ENCODE measurements at regions not wholly inside any gene's neighbourhood (a gene's known extent, or its start where the extent isn't known, plus 50 kb on each side); places are given as distances from the start of the nearest gene placed in this dataset.

DNA sequence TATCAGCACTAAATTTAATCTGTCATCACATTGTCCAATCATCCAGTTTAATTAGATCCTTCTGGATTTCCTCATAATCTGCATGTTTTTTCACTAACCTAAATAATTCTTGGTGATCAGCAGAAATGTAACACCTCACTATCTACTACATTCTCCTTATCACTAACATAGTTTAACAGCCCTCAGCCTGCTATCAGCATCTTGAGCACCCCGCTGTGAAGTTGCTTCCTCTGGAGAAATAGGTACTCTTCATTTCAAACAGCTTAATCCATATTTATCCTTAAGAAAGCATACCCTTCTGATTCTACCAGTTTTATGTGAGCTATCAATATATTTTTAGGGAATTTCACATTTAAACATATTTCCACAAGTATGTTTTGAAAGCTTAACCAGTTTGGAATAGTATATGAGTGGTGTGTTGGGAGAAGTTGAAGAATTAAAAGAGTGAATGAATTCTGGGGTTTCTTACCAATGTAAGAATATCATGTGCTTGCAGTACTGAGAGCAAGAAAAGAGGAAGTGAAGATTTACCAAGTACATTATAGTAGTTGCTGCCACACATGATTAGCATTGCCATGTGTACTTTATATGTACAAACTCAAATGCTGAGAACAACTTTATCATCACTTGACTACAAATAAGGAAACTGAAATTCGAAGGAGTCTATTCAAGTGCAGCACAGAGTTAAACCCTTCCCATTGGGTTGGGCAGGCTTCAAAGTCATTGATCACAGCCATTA is 771.1 kb upstream of the ADGRL4 start:
- TF ChIP-seq POLR2A (IDR thresholded peaks at IDR 0.05), result no peak
- no peak for TF ChIP-seq POLR2AphosphoS5 (IDR thresholded peaks at IDR 0.05)
- TF ChIP-seq, protein P1, sequence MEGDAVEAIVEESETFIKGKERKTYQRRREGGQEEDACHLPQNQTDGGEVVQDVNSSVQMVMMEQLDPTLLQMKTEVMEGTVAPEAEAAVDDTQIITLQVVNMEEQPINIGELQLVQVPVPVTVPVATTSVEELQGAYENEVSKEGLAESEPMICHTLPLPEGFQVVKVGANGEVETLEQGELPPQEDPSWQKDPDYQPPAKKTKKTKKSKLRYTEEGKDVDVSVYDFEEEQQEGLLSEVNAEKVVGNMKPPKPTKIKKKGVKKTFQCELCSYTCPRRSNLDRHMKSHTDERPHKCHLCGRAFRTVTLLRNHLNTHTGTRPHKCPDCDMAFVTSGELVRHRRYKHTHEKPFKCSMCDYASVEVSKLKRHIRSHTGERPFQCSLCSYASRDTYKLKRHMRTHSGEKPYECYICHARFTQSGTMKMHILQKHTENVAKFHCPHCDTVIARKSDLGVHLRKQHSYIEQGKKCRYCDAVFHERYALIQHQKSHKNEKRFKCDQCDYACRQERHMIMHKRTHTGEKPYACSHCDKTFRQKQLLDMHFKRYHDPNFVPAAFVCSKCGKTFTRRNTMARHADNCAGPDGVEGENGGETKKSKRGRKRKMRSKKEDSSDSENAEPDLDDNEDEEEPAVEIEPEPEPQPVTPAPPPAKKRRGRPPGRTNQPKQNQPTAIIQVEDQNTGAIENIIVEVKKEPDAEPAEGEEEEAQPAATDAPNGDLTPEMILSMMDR (IDR thresholded peaks at IDR 0.05 in 8 of 11, conservative IDR thresholded peaks at IDR 0.05 in 3 of 11), result no peak
